Activated CD4-positive, alpha-beta memory T cell treated with anti-CD3 and anti-CD28 coated beads for 36 hours (primary cell): ENCODE measurements at regions not wholly inside any gene's neighbourhood (a gene's known extent, or its start where the extent isn't known, plus 50 kb on each side); places are given as distances from the start of the nearest gene placed in this dataset.
"Not testable (repeated sequence)": the region's sequence is repeated elsewhere in the genome, so short reads cannot be mapped to it uniquely, and the experiment has no call there.

Experiments
- CTCF ChIA-PET: fragments of 350-600 bp; sonication (Branson Sonifier 250); formaldehyde crosslinking; loops from one replicate; lab custom pipeline; 2021; ENCODE audit warnings: antibody characterized with exemption, inconsistent platforms; lab: Charles Lee
- POLR2A ChIA-PET: fragments of 350-600 bp; sonication (Branson Sonifier 250); formaldehyde crosslinking; loops from one replicate; lab custom pipeline; 2021; ENCODE audit warnings: antibody characterized with exemption; lab: Charles Lee
- DNase-seq: peaks from one replicate; pipeline ENCODE4 v3.0.0-alpha.2; 2020
- H3K27ac Mint-ChIP-seq: one replicate; pipeline ENCODE4 v1.8.0; 2021; ENCODE audit warnings: mixed read lengths
- H3K27me3 Mint-ChIP-seq: one replicate; pipeline ENCODE4 v1.8.0; 2021; ENCODE audit warnings: mixed read lengths
- H3K36me3 Mint-ChIP-seq: one replicate; pipeline ENCODE4 v1.8.0; 2021; ENCODE audit warnings: mixed read lengths
- H3K4me1 Mint-ChIP-seq: one replicate; pipeline ENCODE4 v1.8.0; 2021; ENCODE audit warnings: low read depth, mixed read lengths
- H3K4me3 Mint-ChIP-seq: one replicate; pipeline ENCODE4 v1.8.0; 2021; ENCODE audit warnings: mild to moderate bottlenecking, mixed read lengths
- H3K9me3 Mint-ChIP-seq: one replicate; pipeline ENCODE4 v1.8.0; 2021; ENCODE audit warnings: mixed read lengths
- intact Hi-C: fragments of 100-400 bp; cut with micrococcal nuclease; formaldehyde crosslinking; loops from one replicate; pipeline ENCODE4 v1.15.1; 2023

GRCh38 chr17:37826497-37827430 is 81.9 kb upstream of the HNF1B start:
- ChIA-PET POLR2A (no interaction called here), CTCF (interaction anchor here (0.7 kb wide), 1 partner anchor 11 kb away, joined by 3 read pairs; no protein-coding TSS in a partner anchor)
- H3K27ac Mint-ChIP-seq, result no peak overlapping the region
- intact Hi-C loops, result no loop called here
- H3K4me1 Mint-ChIP-seq, result peaks cover 10% of the 10 kb centered on the region
- no peaks in the 10 kb centered on the region for H3K36me3 Mint-ChIP-seq
- H3K9me3 Mint-ChIP-seq, result no peaks in the 10 kb centered on the region
- H3K4me3 Mint-ChIP-seq, result no peak overlapping the region
- DNase-seq, result no peak
- peaks cover 11% of the 10 kb centered on the region for H3K27me3 Mint-ChIP-seq

- no peak overlapping the region for H3K4me3 Mint-ChIP-seq
- peaks cover 7% of the 10 kb centered on the region for H3K27me3 Mint-ChIP-seq
- ChIA-PET POLR2A (no interaction called here), CTCF (no interaction called here)
- H3K27ac Mint-ChIP-seq, result no peak overlapping the region
- no peaks in the 10 kb centered on the region for H3K9me3 Mint-ChIP-seq
- no peak for DNase-seq
- H3K36me3 Mint-ChIP-seq, result no peaks in the 10 kb centered on the region
- intact Hi-C loops, result no loop called here
- peaks cover 10% of the 10 kb centered on the region for H3K4me1 Mint-ChIP-seq
Observed at GRCh38 chr17:37825851-37826250, 81.0 kb upstream of the HNF1B start.

GRCh38 chr17:37824534-37825485 is 80.0 kb upstream of the HNF1B start:
- POLR2A ChIA-PET, result no interaction called here
- H3K4me3 Mint-ChIP-seq, result no peak overlapping the region

GRCh38 chr17:37823996-37824395 is 79.1 kb upstream of the HNF1B start:
- intact Hi-C loops, result no loop called here
- peaks cover 10% of the 10 kb centered on the region for H3K4me1 Mint-ChIP-seq
- H3K4me3 Mint-ChIP-seq, result no peak overlapping the region
- POLR2A ChIA-PET, result no interaction called here
- DNase-seq, result no peak
- H3K27ac Mint-ChIP-seq, result no peak overlapping the region
- H3K36me3 Mint-ChIP-seq, result no peaks in the 10 kb centered on the region
- CTCF ChIA-PET, result no interaction called here
- no peaks in the 10 kb centered on the region for H3K9me3 Mint-ChIP-seq
- peaks cover 4% of the 10 kb centered on the region for H3K27me3 Mint-ChIP-seq

More at GRCh38 chr17:37824534-37825485, 80.0 kb upstream of the HNF1B start:
- intact Hi-C loops, result no loop called here
- Mint-ChIP-seq H3K27ac (no peak overlapping the region), H3K9me3 (no peaks in the 10 kb centered on the region), H3K27me3 (peaks cover 4% of the 10 kb centered on the region), H3K36me3 (no peaks in the 10 kb centered on the region), H3K4me1 (peaks cover 10% of the 10 kb centered on the region)
- DNase-seq, result no peak
- CTCF ChIA-PET, result no interaction called here

- intact Hi-C loops, result no loop called here
- Mint-ChIP-seq H3K36me3 (no peaks in the 10 kb centered on the region), H3K4me1 (no peaks in the 10 kb centered on the region), H3K27me3 (peaks cover 6% of the 10 kb centered on the region), H3K4me3 (no peak overlapping the region), H3K9me3 (no peaks in the 10 kb centered on the region), H3K27ac (no peak overlapping the region)
- POLR2A ChIA-PET, result no interaction called here
- CTCF ChIA-PET, result no interaction called here
- no peak for DNase-seq
Observed at GRCh38 chr17:37820995-37821713, 76.3 kb upstream of the HNF1B start.

- CTCF ChIA-PET, result no interaction called here
- POLR2A ChIA-PET, result no interaction called here
- DNase-seq, result no peak
- H3K27me3 Mint-ChIP-seq, result peaks cover 9% of the 10 kb centered on the region
- H3K9me3 Mint-ChIP-seq, result no peaks in the 10 kb centered on the region
- H3K4me3 Mint-ChIP-seq, result no peak overlapping the region
- intact Hi-C loops, result no loop called here
- H3K36me3 Mint-ChIP-seq, result no peaks in the 10 kb centered on the region
- no peaks in the 10 kb centered on the region for H3K4me1 Mint-ChIP-seq
- no peak overlapping the region for H3K27ac Mint-ChIP-seq
Observed at GRCh38 chr17:37820313-37820994, 75.6 kb upstream of the HNF1B start.

GRCh38 chr17:37818689-37819088 is 73.8 kb upstream of the HNF1B start:
- no peaks in the 10 kb centered on the region for H3K36me3 Mint-ChIP-seq
- no peak overlapping the region for H3K4me3 Mint-ChIP-seq
- H3K27ac Mint-ChIP-seq, result no peak overlapping the region
- no peak for DNase-seq
- no peaks in the 10 kb centered on the region for H3K9me3 Mint-ChIP-seq
- ChIA-PET CTCF (no interaction called here), POLR2A (no interaction called here)
- H3K4me1 Mint-ChIP-seq, result no peaks in the 10 kb centered on the region
- intact Hi-C loops, result no loop called here
- peaks cover 17% of the 10 kb centered on the region for H3K27me3 Mint-ChIP-seq

- intact Hi-C loops, result no loop called here
- no peak for DNase-seq
- Mint-ChIP-seq H3K27ac (no peak overlapping the region), H3K4me1 (no peaks in the 10 kb centered on the region), H3K4me3 (no peak overlapping the region), H3K36me3 (no peaks in the 10 kb centered on the region), H3K27me3 (peaks cover 21% of the 10 kb centered on the region), H3K9me3 (no peaks in the 10 kb centered on the region)
- ChIA-PET POLR2A (interaction anchor here (0.6 kb wide), 1 partner anchor 1282 kb away, joined by 3 read pairs; no protein-coding TSS in a partner anchor), CTCF (interaction anchor here (1.0 to 1.4 kb wide), 2 partner anchors 25 to 289 kb away, joined by 3 to 13 read pairs; no protein-coding TSS in a partner anchor)
Observed at GRCh38 chr17:37816950-37817349, 72.1 kb upstream of the HNF1B start.

GRCh38 chr17:37815536-37815935 is 70.7 kb upstream of the HNF1B start:
- peaks cover 20% of the 10 kb centered on the region for H3K27me3 Mint-ChIP-seq
- H3K9me3 Mint-ChIP-seq, result no peaks in the 10 kb centered on the region
- no peaks in the 10 kb centered on the region for H3K36me3 Mint-ChIP-seq
- ChIA-PET CTCF (interaction anchor here (0.6 to 2.1 kb wide), 8 partner anchors 24 to 417 kb away, joined by 3 to 13 read pairs (median 4); no protein-coding TSS in a partner anchor), POLR2A (no interaction called here)
- no peaks in the 10 kb centered on the region for H3K4me1 Mint-ChIP-seq
- H3K4me3 Mint-ChIP-seq, result no peak overlapping the region
- no peak for DNase-seq
- no peak overlapping the region for H3K27ac Mint-ChIP-seq
- intact Hi-C loops, result no loop called here

- ChIA-PET CTCF (no interaction called here), POLR2A (no interaction called here)
- no peak for DNase-seq
- no peaks in the 10 kb centered on the region for H3K36me3 Mint-ChIP-seq
- H3K9me3 Mint-ChIP-seq, result no peaks in the 10 kb centered on the region
- no peak overlapping the region for H3K4me3 Mint-ChIP-seq
- H3K4me1 Mint-ChIP-seq, result no peaks in the 10 kb centered on the region
- intact Hi-C loops, result no loop called here
- no peak overlapping the region for H3K27ac Mint-ChIP-seq
- H3K27me3 Mint-ChIP-seq, result peaks cover 20% of the 10 kb centered on the region
Observed at GRCh38 chr17:37813751-37814150, 68.9 kb upstream of the HNF1B start.

- H3K4me1 Mint-ChIP-seq, H3K9me3 Mint-ChIP-seq, H3K27ac Mint-ChIP-seq, H3K4me3 Mint-ChIP-seq, POLR2A ChIA-PET, H3K36me3 Mint-ChIP-seq, CTCF ChIA-PET, intact Hi-C loops, DNase-seq, H3K27me3 Mint-ChIP-seq: not testable (repeated sequence)
Observed at GRCh38 chr17:37808846-37809245, 64.0 kb upstream of the HNF1B start.
